Stimulated activated CD8-positive, alpha-beta memory T cell treated with anti-CD3 and anti-CD28 coated beads, Interleukin-12 subunit alpha, Interleukin-12 subunit beta, amount 100 ng/mL, for 24 hours (primary cell): ENCODE measurements at regions not wholly inside any gene's neighbourhood (a gene's known extent, or its start where the extent isn't known, plus 50 kb on each side); places are given as distances from the start of the nearest gene placed in this dataset.

Source experiments
- DNase-seq: peaks from one replicate; pipeline ENCODE4 v3.0.0-alpha.2; 2020; ENCODE audit errors: extremely low read depth

- DNase-seq = no peak
Observed at GRCh38 chr2:57881998-57882888, 164.4 kb upstream of the VRK2 start.

GRCh38 chr2:57882895-57883515 is 163.6 kb upstream of the VRK2 start:
- DNase-seq = no peak

- no peak for DNase-seq
Observed at GRCh38 chr2:57884281-57884680, 162.3 kb upstream of the VRK2 start.

GRCh38 chr2:57885742-57886141 is 160.9 kb upstream of the VRK2 start:
- no peak for DNase-seq

- no peak for DNase-seq
Observed at GRCh38 chr2:57886161-57886786, 160.3 kb upstream of the VRK2 start.

GRCh38 chr2:57888463-57888862 is 158.1 kb upstream of the VRK2 start:
- DNase-seq = no peak

- DNase-seq = no peak
Observed at GRCh38 chr2:57890464-57890863, 156.1 kb upstream of the VRK2 start.

- DNase-seq = no peak
Observed at GRCh38 chr2:57891086-57891712, 155.4 kb upstream of the VRK2 start.

- DNase-seq = no peak
Observed at GRCh38 chr2:57892920-57893319, 153.7 kb upstream of the VRK2 start.

GRCh38 chr2:57893347-57893746 is 153.3 kb upstream of the VRK2 start:
- no peak for DNase-seq

GRCh38 chr2:57893786-57894185 is 152.8 kb upstream of the VRK2 start:
- DNase-seq = no peak

- no peak for DNase-seq
Observed at GRCh38 chr2:57894381-57894780, 152.2 kb upstream of the VRK2 start.

- DNase-seq = no peak
Observed at GRCh38 chr2:57897920-57898319, 148.7 kb upstream of the VRK2 start.

GRCh38 chr2:57899898-57900297 is 146.7 kb upstream of the VRK2 start:
- DNase-seq = no peak

GRCh38 chr2:57902578-57902977 is 144.0 kb upstream of the VRK2 start:
- no peak for DNase-seq

GRCh38 chr2:57906152-57906732 is 140.4 kb upstream of the VRK2 start:
- no peak for DNase-seq

GRCh38 chr2:57907411-57907810 is 139.2 kb upstream of the VRK2 start:
- no peak for DNase-seq

GRCh38 chr2:57908736-57909161 is 137.9 kb upstream of the VRK2 start:
- no peak for DNase-seq

- no peak for DNase-seq
Observed at GRCh38 chr2:57918126-57918525, 128.5 kb upstream of the VRK2 start.

GRCh38 chr2:57920342-57920939 is 126.2 kb upstream of the VRK2 start:
- no peak for DNase-seq

- DNase-seq = no peak
Observed at GRCh38 chr2:57934659-57935058, 111.9 kb upstream of the VRK2 start.

- no peak for DNase-seq
Observed at GRCh38 chr2:57936216-57936615, 110.4 kb upstream of the VRK2 start.
